ENCODE measurements at regions not wholly inside any gene's neighbourhood (a gene's known extent, or its start where the extent isn't known, plus 50 kb on each side); places are given as distances from the start of the nearest gene placed in this dataset.
"Not testable (repeated sequence)": the region's sequence is repeated elsewhere in the genome, so short reads cannot be mapped to it uniquely, and the experiment has no call there.

DNA sequence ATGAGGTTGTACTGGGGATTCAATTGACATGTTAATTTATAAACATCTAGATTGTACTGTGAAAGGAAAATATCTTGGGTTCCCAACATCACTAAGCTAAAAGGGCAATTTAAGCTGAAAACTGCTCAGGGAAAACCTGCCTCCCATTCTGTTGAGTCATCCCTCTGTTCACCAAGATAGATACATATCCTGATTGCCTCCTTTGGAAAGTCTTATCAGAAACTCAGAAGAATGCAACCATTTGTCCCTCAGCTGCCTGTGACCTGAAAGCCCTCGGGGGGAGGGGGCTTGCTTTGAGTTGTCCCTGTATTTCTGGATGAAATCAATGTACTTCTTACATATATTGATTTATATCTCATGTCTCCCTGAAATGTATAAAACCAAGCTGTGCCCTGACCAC, 187.0 kb upstream of the ETV3 start:
- WGBS, 2 experiments (ENCODE audit: extremely low coverage in 2 of 2, insufficient read length in 1 of 2): no CpG with 5 or more reads among the region's 1 CpG
- H3K4me2 ChIP-seq (ENCODE audit: low read depth, low read length): no peak overlapping the region
- H3K14ac ChIP-seq (replicated peaks; ENCODE audit: low read depth, low read length): no peak overlapping the region
- H2BK120ac ChIP-seq (ENCODE audit: low read depth, low read length): no peak overlapping the region
- dilution Hi-C loops (cut with HindIII; ENCODE audit: low sequenced_read_pairs, unreplicated experiment): no loop called here
- H3K9me3 ChIP-seq (ENCODE audit: control insufficient read depth, insufficient read depth, low read length): no peaks in the 10 kb centered on the region
- no peak overlapping the region for H3K56ac ChIP-seq (ENCODE audit: extremely low read depth, insufficient read depth, low read length)
- H3K4me3 ChIP-seq (ENCODE audit: insufficient read depth, low read depth, low read length): no peak overlapping the region
- BruUV-seq (replicated peaks): no TSS peak
- H3K23ac ChIP-seq (ENCODE audit: low read depth, low read length): no peak overlapping the region
- H3K9ac ChIP-seq (ENCODE audit: low read depth, low read length): no peak overlapping the region
- no peak overlapping the region for H2BK15ac ChIP-seq (ENCODE audit: low read depth, low read length)
- TF ChIP-seq BHLHE40 (IDR thresholded peaks at IDR 0.05; ENCODE audit: low read depth, low read length) (no peak), MXI1 (IDR thresholded peaks at IDR 0.05; ENCODE audit: borderline replicate concordance, low read depth, low read length) (no peak)
- no peak overlapping the region for H4K91ac ChIP-seq (ENCODE audit: insufficient read depth, low read depth, low read length)
- ChIA-PET POLR2A (ENCODE audit: unreplicated experiment) (no interaction called here), CTCF (no interaction called here)
- H3K4me1 ChIP-seq (ENCODE audit: control insufficient read depth, insufficient read depth, low read length): no peaks in the 10 kb centered on the region
- H2AK9ac ChIP-seq (replicated peaks; ENCODE audit: low read depth, low read length, poor library complexity): no peak overlapping the region
- no peak overlapping the region for H3K27ac ChIP-seq (ENCODE audit: insufficient read depth, low read length)
- intact Hi-C loops (cut with micrococcal nuclease): no loop called here
- H2AFZ ChIP-seq (replicated peaks; ENCODE audit: low read length, poor library complexity): no peak overlapping the region
- no peaks in the 10 kb centered on the region for H3K9me1 ChIP-seq (ENCODE audit: insufficient read depth, low read length)
- ATAC-seq (ENCODE audit: low read depth): no peak
- in situ Hi-C loops (cut with MboI; ENCODE audit: low sequenced_read_pairs): no loop called here
- no peak overlapping the region for H4K8ac ChIP-seq (ENCODE audit: low read depth in 2 of 2, low read length in 2 of 2)
- no peak overlapping the region for H3K4ac ChIP-seq (ENCODE audit: low read depth, low read length)
- no peak overlapping the region for H4K5ac ChIP-seq (ENCODE audit: low read depth, low read length)
- H2AK5ac ChIP-seq (ENCODE audit: low read depth, low read length): no peak overlapping the region
- no peaks in the 10 kb centered on the region for H3K36me3 ChIP-seq (ENCODE audit: control insufficient read depth, insufficient read depth, low read length)
- H2BK5ac ChIP-seq (ENCODE audit: low read depth, low read length, poor library complexity, severe bottlenecking): no peak overlapping the region
- no peaks in the 10 kb centered on the region for H3K79me1 ChIP-seq (ENCODE audit: low read depth in 1 of 2, low read length in 2 of 2)
- H3K27me3 ChIP-seq (ENCODE audit: control insufficient read depth, insufficient read depth, low read length): no peaks in the 10 kb centered on the region
- H3K18ac ChIP-seq (ENCODE audit: low read depth, low read length): no peak overlapping the region
- H4K20me1 ChIP-seq (ENCODE audit: insufficient read depth, low read length): no peaks in the 10 kb centered on the region
- no peak overlapping the region for H2BK20ac ChIP-seq (ENCODE audit: low read depth, low read length)
- DNase-seq: no peak

- ATAC-seq (ENCODE audit: low read depth); POLR2A ChIA-PET (ENCODE audit: unreplicated experiment): not testable (repeated sequence)
These were observed 183.8 kb upstream of the ETV3 start for GRCh38 chr1:157321972-157322371.

More at GRCh38 chr1:157321972-157322371, 183.8 kb upstream of the ETV3 start:
- WGBS, 2 experiments (ENCODE audit: extremely low coverage in 2 of 2, insufficient read length in 1 of 2): no CpG with 5 or more reads among the region's 1 CpG
- intact Hi-C loops (cut with micrococcal nuclease); H2AFZ ChIP-seq (replicated peaks; ENCODE audit: low read length, poor library complexity); H2BK15ac ChIP-seq (ENCODE audit: low read depth, low read length); H3K9me1 ChIP-seq (ENCODE audit: insufficient read depth, low read length); H3K27me3 ChIP-seq (ENCODE audit: control insufficient read depth, insufficient read depth, low read length); H4K20me1 ChIP-seq (ENCODE audit: insufficient read depth, low read length); H3K56ac ChIP-seq (ENCODE audit: extremely low read depth, insufficient read depth, low read length); H2BK5ac ChIP-seq (ENCODE audit: low read depth, low read length, poor library complexity, severe bottlenecking); H4K91ac ChIP-seq (ENCODE audit: insufficient read depth, low read depth, low read length); H4K8ac ChIP-seq (ENCODE audit: low read depth in 2 of 2, low read length in 2 of 2); H2BK20ac ChIP-seq (ENCODE audit: low read depth, low read length); CTCF ChIA-PET; H3K4me1 ChIP-seq (ENCODE audit: control insufficient read depth, insufficient read depth, low read length); H3K18ac ChIP-seq (ENCODE audit: low read depth, low read length); H3K4ac ChIP-seq (ENCODE audit: low read depth, low read length); H3K4me3 ChIP-seq (ENCODE audit: insufficient read depth, low read depth, low read length); H3K79me1 ChIP-seq (ENCODE audit: low read depth in 1 of 2, low read length in 2 of 2); DNase-seq; H2AK9ac ChIP-seq (replicated peaks; ENCODE audit: low read depth, low read length, poor library complexity); H2AK5ac ChIP-seq (ENCODE audit: low read depth, low read length); H3K23ac ChIP-seq (ENCODE audit: low read depth, low read length); BruUV-seq (replicated peaks); dilution Hi-C loops (cut with HindIII; ENCODE audit: low sequenced_read_pairs, unreplicated experiment); H3K4me2 ChIP-seq (ENCODE audit: low read depth, low read length); H3K14ac ChIP-seq (replicated peaks; ENCODE audit: low read depth, low read length); H3K27ac ChIP-seq (ENCODE audit: insufficient read depth, low read length); H4K5ac ChIP-seq (ENCODE audit: low read depth, low read length); H3K36me3 ChIP-seq (ENCODE audit: control insufficient read depth, insufficient read depth, low read length); H2BK120ac ChIP-seq (ENCODE audit: low read depth, low read length); H3K9me3 ChIP-seq (ENCODE audit: control insufficient read depth, insufficient read depth, low read length); in situ Hi-C loops (cut with MboI; ENCODE audit: low sequenced_read_pairs); H3K9ac ChIP-seq (ENCODE audit: low read depth, low read length): not testable (repeated sequence)
